ENCODE measurements at regions not wholly inside any gene's neighbourhood (a gene's known extent, or its start where the extent isn't known, plus 50 kb on each side); places are given as distances from the start of the nearest gene placed in this dataset.
A peak's percentile ranks its signal among the peaks of the same experiment; 100 is the strongest.

DNA sequence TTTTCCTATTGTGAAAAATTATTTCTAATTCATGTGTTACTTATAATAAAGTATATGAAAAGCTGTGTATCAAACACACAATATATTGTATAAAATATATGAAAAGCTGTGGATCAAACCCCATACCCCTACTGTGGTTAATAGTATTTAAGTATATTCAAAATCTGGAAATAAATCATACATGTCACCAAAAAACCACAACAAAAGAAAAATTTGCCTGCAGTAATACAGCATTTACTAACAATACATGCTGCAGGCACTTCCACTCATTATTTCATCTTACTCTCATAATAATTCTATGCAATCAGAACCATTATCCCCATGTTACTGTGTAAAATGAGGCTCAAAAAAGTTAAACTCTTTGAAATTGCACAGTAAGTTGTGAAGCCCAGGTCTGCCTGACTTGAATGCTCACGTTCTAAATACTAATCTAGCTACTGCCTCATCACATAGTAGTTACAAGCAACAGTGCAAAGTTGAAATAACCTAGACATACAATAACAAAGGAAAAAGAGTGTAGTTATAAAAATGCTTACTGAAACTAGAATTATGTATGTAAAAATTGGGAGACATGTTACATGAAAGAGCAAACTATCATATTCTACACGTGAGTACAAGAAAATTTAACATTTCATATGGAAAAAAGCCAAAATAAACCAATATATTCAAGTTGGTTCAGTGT lies 61.7 kb downstream of the FAM217A start:
- intact Hi-C loops (cut with DNase I) = no loop called here
- no peak for FAIRE-seq
- peaks cover 0 to 23% (median 22%) of the 10 kb centered on the region in 3 donors for H3K4me1 ChIP-seq
- ATAC-seq = no peak
- H3K4me3 ChIP-seq = peak overlapping the region in 3 of 4 donors; percentile 52 to 73 (median 56)
- WGBS, 2 donors = 3 to 7% methylated on average over 2 of the region's 2 CpGs
- H3K27me3 ChIP-seq = no peaks in the 10 kb centered on the region
- H3K27ac ChIP-seq = peak overlapping the region; percentile 89 to 99 (median 93)
- H3K36me3 ChIP-seq = no peaks in the 10 kb centered on the region
- TF ChIP-seq, protein P1, sequence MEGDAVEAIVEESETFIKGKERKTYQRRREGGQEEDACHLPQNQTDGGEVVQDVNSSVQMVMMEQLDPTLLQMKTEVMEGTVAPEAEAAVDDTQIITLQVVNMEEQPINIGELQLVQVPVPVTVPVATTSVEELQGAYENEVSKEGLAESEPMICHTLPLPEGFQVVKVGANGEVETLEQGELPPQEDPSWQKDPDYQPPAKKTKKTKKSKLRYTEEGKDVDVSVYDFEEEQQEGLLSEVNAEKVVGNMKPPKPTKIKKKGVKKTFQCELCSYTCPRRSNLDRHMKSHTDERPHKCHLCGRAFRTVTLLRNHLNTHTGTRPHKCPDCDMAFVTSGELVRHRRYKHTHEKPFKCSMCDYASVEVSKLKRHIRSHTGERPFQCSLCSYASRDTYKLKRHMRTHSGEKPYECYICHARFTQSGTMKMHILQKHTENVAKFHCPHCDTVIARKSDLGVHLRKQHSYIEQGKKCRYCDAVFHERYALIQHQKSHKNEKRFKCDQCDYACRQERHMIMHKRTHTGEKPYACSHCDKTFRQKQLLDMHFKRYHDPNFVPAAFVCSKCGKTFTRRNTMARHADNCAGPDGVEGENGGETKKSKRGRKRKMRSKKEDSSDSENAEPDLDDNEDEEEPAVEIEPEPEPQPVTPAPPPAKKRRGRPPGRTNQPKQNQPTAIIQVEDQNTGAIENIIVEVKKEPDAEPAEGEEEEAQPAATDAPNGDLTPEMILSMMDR (IDR thresholded peaks at IDR 0.05) = no peak
- no peak for DNase-seq
- H3K9me3 ChIP-seq = no peaks in the 10 kb centered on the region

DNA sequence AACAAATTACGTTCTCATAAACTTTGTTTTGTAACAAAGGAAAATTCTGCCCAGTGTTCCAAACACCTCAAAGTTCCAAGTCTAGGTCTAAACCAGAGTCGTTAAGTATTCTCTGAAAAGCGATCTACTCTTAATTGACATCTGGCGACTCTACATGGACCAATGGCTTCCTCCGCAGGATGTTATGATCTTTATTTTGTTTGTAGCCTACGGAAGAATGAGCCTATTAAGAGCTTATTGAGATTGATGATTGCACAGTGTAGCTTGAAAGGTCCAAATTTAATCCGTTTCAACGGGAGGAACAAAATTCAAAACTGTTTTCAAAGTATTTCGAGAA lies 61.1 kb downstream of the FAM217A start:
- TF ChIP-seq, protein P1 (IDR thresholded peaks at IDR 0.05) = no peak
- intact Hi-C loops (cut with DNase I) = no loop called here
- no peaks in the 10 kb centered on the region for H3K9me3 ChIP-seq
- peaks cover 2 to 28% (median 26%) of the 10 kb centered on the region in 3 donors for H3K4me1 ChIP-seq
- FAIRE-seq = no peak
- peak in 2 of 4 donors; percentile 10 to 18 for ATAC-seq
- WGBS, 2 donors = 0 to 1% methylated on average over 9 of the region's 9 CpGs
- H3K36me3 ChIP-seq = no peaks in the 10 kb centered on the region
- DNase-seq = no peak
- H3K4me3 ChIP-seq = peak overlapping the region; percentile 52 to 73 (median 58)
- peak overlapping the region; percentile 89 to 99 (median 93) for H3K27ac ChIP-seq
- H3K27me3 ChIP-seq = no peaks in the 10 kb centered on the region

DNA sequence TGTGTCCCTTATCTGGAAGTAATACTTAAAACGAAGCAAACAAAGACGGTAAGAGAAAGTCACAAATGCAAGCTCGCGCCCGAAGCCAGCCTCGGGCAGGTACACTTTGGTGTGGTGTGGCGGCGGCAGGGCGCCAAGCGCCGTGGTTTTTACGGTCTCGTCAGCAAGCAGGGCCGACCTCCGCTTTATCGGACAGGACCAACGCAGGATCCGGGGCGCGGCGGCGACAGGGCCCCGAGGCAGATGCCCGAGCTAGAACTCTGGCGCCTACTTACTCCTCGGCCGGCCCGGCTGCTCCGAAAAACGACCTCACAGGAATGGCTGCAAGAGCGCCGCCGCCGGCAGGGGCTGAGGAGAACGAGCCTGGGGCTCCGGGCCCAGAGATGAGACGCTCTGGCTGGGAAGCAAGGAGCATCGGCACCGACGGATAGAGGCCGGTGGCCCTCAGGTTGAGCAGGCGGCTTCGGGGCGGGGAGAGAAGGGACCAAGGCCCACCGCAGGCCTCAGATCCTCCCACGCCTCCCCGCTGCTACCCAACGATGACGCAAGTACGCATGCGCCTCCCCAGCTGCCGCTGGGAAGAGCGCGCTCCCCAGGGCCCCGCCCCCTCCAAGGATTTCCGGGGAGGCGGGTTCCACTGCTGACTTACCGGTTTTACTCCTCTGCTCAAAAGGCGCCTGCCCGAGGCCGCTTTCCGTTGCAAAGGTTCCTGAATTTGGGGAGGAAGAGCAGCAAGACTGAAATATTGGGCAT lies 60.6 kb downstream of the FAM217A start:
- TF ChIP-seq, protein P1 (IDR thresholded peaks at IDR 0.05) = peak in 1 of 4 donors; percentile 18
- no peak for FAIRE-seq
- Histone ChIP-seq H3K9me3 (no peaks in the 10 kb centered on the region), H3K4me1 (peaks cover 7 to 33% (median 31%) of the 10 kb centered on the region in 3 donors), H3K36me3 (no peaks in the 10 kb centered on the region), H3K4me3 (peak overlapping the region; percentile 52 to 73 (median 58)), H3K27me3 (no peaks in the 10 kb centered on the region), H3K27ac (peak overlapping the region; percentile 89 to 99 (median 93))
- peak; percentile 95 to 98 (median 96) for DNase-seq
- WGBS, 2 donors = 0 to 1% methylated on average over 62 of the region's 62 CpGs
- ATAC-seq = peak; percentile 84 to 91 (median 85)
- intact Hi-C loops (cut with DNase I) = no loop called here
